K562 (cell line): ENCODE measurements at regions not wholly inside any gene's neighbourhood (a gene's known extent, or its start where the extent isn't known, plus 50 kb on each side); places are given as distances from the start of the nearest gene placed in this dataset.

ENCODE experiments used
- ATAC-seq: fragments of 200-7000 bp; cut with Tn5 transposase; 3 replicates; pipeline ENCODE4 v1.9.1; 2020; ENCODE audit warnings: moderate library complexity
- BruUV-seq: library from RNA; stranded (reverse); fragments of 400-500 nt; replicated peaks from 2 replicates; lab custom pipeline; 2021; lab: Mats Ljungman, UMichigan
- CTCF ChIA-PET: fragments of 300-600 bp; formaldehyde crosslinking; extraction: SDS; loops from one replicate; lab custom pipeline; 2021; ENCODE audit warnings: low intra/inter-chr PET ratio; lab: Yijun Ruan, JAX
- POLR2A ChIA-PET: fragments of 300-600, 350-650 bp; sonication (Branson Sonifier 250); formaldehyde crosslinking; extraction: SDS; loops from one replicate; lab custom pipeline; 2021; ENCODE audit warnings: antibody characterized with exemption, inconsistent platforms; lab: Yijun Ruan, JAX
- DNase-seq, 4 experiments: peaks; one replicate each; pipeline versions ENCODE4 v3.0.0 to v3.0.0-alpha.2; 2011 to 2018; ENCODE audit warnings: low spot score in 3 of 4, mixed read lengths in 3 of 4; ENCODE audit errors: extremely low read depth in 1 of 4
- FAIRE-seq: peaks from 2 replicates; lab custom pipeline; 2011; peaks lifted over from hg19 to GRCh38; lab: Jason Lieb, UNC
- H2AFZ ChIP-seq: 2 replicates; pipeline ENCODE4 v1.6.0; 2011; ENCODE audit warnings: low read depth, low read length, control low read depth, inconsistent platforms
- H3K27ac ChIP-seq: fragments of 200-600 bp; 3 replicates; pipeline ENCODE4 v1.8.0; 2011; ENCODE audit warnings: low read depth, mild to moderate bottlenecking, control low read depth, inconsistent platforms, low read length, moderate library complexity, mixed read lengths; ENCODE audit errors: extremely low read depth
- H3K27me3 ChIP-seq, 2 experiments: fragments of 300-600 bp in 1 of 2; 2 replicates in 1 of 2; 3 replicates in 1 of 2; pipeline versions ENCODE4 v1.6.0 to v1.8.0; 2011; ENCODE audit warnings: inconsistent platforms in 2 of 2, low read length in 2 of 2, mild to moderate bottlenecking in 1 of 2, mixed read lengths in 1 of 2, moderate library complexity in 1 of 2; ENCODE audit not compliant: control insufficient read depth in 2 of 2, insufficient read depth in 2 of 2
- H3K36me3 ChIP-seq: fragments of 300-600 bp; 3 replicates; pipeline ENCODE4 v1.8.0; 2011; ENCODE audit warnings: mild to moderate bottlenecking, low read length, inconsistent platforms; ENCODE audit not compliant: control insufficient read depth, insufficient read depth
- H3K4me1 ChIP-seq, 2 experiments: fragments of 200-600 bp in 1 of 2; replicated peaks in 1 of 2; 2 replicates in 1 of 2; 3 replicates in 1 of 2; pipeline versions ENCODE4 v1.5.1 to v1.8.0; 2011; ENCODE audit warnings: inconsistent platforms in 2 of 2, low read length in 2 of 2, mild to moderate bottlenecking in 1 of 2, mixed read lengths in 1 of 2, moderate library complexity in 1 of 2; ENCODE audit not compliant: control insufficient read depth in 2 of 2, insufficient read depth in 2 of 2
- H3K4me2 ChIP-seq: 2 replicates; pipeline ENCODE4 v1.6.1; 2011; ENCODE audit warnings: low read length, control low read depth, inconsistent platforms, mixed read lengths; ENCODE audit not compliant: insufficient read depth
- H3K4me3 ChIP-seq: fragments of 200-600 bp; sonication (generic), shearing (Covaris generic); 2 replicates; pipeline ENCODE4 v1.5.1; 2016; ENCODE audit warnings: control low read depth, inconsistent platforms
- H3K79me2 ChIP-seq: fragments of 200-600 bp; 3 replicates; pipeline ENCODE4 v1.8.0; 2011; ENCODE audit warnings: low read length, inconsistent platforms; ENCODE audit not compliant: control insufficient read depth, insufficient read depth
- H3K9ac ChIP-seq, 2 experiments: 2 replicates each; pipeline versions ENCODE4 v1.6.0 to v1.6.1; 2011; ENCODE audit warnings: low read depth in 2 of 2, low read length in 2 of 2, control low read depth in 1 of 2, inconsistent platforms in 1 of 2, mild to moderate bottlenecking in 1 of 2, mixed read lengths in 1 of 2; ENCODE audit not compliant: insufficient read depth in 1 of 2
- H3K9me1 ChIP-seq: one replicate; pipeline ENCODE4 v1.6.0; 2011; ENCODE audit warnings: inconsistent platforms, mild to moderate bottlenecking, low read length, moderate library complexity; ENCODE audit not compliant: control insufficient read depth, insufficient read depth
- H3K9me3 ChIP-seq: replicated peaks from 2 replicates; pipeline ENCODE4 v1.5.1; 2011; ENCODE audit warnings: low read depth, low read length, inconsistent platforms; ENCODE audit not compliant: control insufficient read depth, insufficient read depth
- H4K20me1 ChIP-seq: replicated peaks from 2 replicates; pipeline ENCODE4 v1.6.1; 2011; ENCODE audit warnings: low read length, inconsistent platforms, mixed read lengths; ENCODE audit not compliant: control insufficient read depth, insufficient read depth
- GATAD2B ChIP-seq: fragments of 450-650 bp; IDR thresholded peaks from 2 replicates; pipeline ENCODE4 v1.6.1; 2017; ENCODE audit warnings: mild to moderate bottlenecking, borderline replicate concordance
- LEF1 ChIP-seq: fragments of 450-650 bp; IDR thresholded peaks from 2 replicates; pipeline ENCODE4 v1.6.1; 2016; ENCODE audit warnings: mild to moderate bottlenecking
- NR1H2 ChIP-seq: sonication (generic); formaldehyde crosslinking; IDR thresholded peaks from 2 replicates; pipeline ENCODE4 v1.4.0; 2020; ENCODE audit warnings: mild to moderate bottlenecking, missing genetic modification reagents
- PHF21A ChIP-seq: fragments of 450-650 bp; IDR thresholded peaks from 2 replicates; pipeline ENCODE4 v1.6.1; 2017; ENCODE audit warnings: low read depth, borderline replicate concordance
- SREBF1 ChIP-seq: fragments of 150-350 bp; IDR thresholded peaks from 2 replicates; pipeline ENCODE4 v1.6.1; 2014; ENCODE audit warnings: antibody characterized with exemption, low read depth, low read length, borderline replicate concordance
- TAL1 ChIP-seq: fragments of 450-650 bp; IDR thresholded peaks from 2 replicates; pipeline ENCODE4 v1.6.1; 2016; ENCODE audit warnings: mild to moderate bottlenecking
- TBP ChIP-seq: optimal IDR thresholded peaks from 2 replicates; pipeline ENCODE3; 2011; ENCODE audit warnings: low read depth, low read length, improper control_type of control experiment
- ZKSCAN1 ChIP-seq: fragments of 150-350 bp; IDR thresholded peaks from 2 replicates; pipeline ENCODE4 v1.6.1; 2016; ENCODE audit warnings: low read depth, low read length
- WGBS: fragments of 100-300 bp; shearing (Covaris generic); methylation state at CpG from one replicate; pipeline ENCODE4 v1.1.6; 2016; ENCODE audit warnings: low coverage, mixed read lengths; ENCODE audit not compliant: insufficient coverage; ENCODE audit errors: missing lambda C conversion rate; 5-methylcytosine and 5-hydroxymethylcytosine counted together
- in situ Hi-C: fragments of 300-500 bp; cut with MboI; formaldehyde crosslinking; loops from 4 replicates; pipeline ENCODE4 v1.15.0; 2018; ENCODE audit warnings: inconsistent platforms, mixed read lengths
- intact Hi-C: fragments of 100-400 bp; cut with micrococcal nuclease; formaldehyde crosslinking; loops from 2 replicates; pipeline ENCODE4 v1.14.2; 2022
- TF ChIP-seq, protein P1 (sequence below): IDR thresholded peaks from 3 replicates; pipeline ENCODE4 v1.6.1; 2011; ENCODE audit warnings: borderline replicate concordance, mild to moderate bottlenecking; ENCODE audit not compliant: insufficient read length, insufficient read depth
- TF ChIP-seq, protein P2 (sequence below), 3 experiments: IDR thresholded peaks in 2 of 3; conservative IDR thresholded peaks in 1 of 3; 2 replicates each; pipeline ENCODE4 v1.5.1; 2011 to 2012; ENCODE audit warnings: low read length in 3 of 3, mild to moderate bottlenecking in 3 of 3, control low read depth in 2 of 3, improper control_type of control experiment in 1 of 3, inconsistent platforms in 1 of 3, low read depth in 1 of 3, mixed read lengths in 1 of 3, moderate library complexity in 1 of 3; ENCODE audit not compliant: insufficient read depth in 2 of 3

DNA sequence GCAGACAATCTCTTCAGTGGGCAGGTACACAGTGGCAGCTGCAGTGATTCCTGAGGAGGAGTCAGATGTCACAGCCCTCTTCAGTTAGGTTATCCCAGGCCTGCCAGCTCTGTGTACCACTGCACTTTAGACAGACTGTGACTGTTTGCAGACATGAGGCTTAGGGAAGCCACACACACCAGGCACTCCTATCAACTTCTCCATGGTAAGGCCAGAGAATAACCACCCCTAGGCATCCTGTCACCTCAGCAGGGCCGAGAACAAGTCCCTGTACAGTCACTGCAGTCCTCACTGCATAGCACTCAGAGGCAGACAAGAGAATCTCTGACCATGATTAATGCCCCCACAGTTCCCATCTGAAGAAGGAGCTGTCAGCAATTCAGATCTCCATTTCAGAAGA lies 296.5 kb downstream of the GALC start:
- Histone ChIP-seq H3K9ac (no peak overlapping the region), H3K4me3 (no peak overlapping the region), H3K4me2 (no peak overlapping the region), H3K27ac (no peak overlapping the region), H3K36me3 (no peaks in the 10 kb centered on the region), H2AFZ (no peak overlapping the region), H4K20me1 (no peaks in the 10 kb centered on the region), H3K9me3 (no peaks in the 10 kb centered on the region), H3K4me1 (no peaks in the 10 kb centered on the region)
- 0% methylated on average over 1 of the region's 1 CpG for WGBS
- POLR2A ChIA-PET = no interaction called here
- no peak for FAIRE-seq
- TF ChIP-seq GATAD2B (no peak), TAL1 (no peak), SREBF1 (no peak), TBP (no peak), ZKSCAN1 (no peak), LEF1 (no peak), PHF21A (no peak), NR1H2 (CRISPR knock-in tag) (no peak)
- TF ChIP-seq, protein P1, sequence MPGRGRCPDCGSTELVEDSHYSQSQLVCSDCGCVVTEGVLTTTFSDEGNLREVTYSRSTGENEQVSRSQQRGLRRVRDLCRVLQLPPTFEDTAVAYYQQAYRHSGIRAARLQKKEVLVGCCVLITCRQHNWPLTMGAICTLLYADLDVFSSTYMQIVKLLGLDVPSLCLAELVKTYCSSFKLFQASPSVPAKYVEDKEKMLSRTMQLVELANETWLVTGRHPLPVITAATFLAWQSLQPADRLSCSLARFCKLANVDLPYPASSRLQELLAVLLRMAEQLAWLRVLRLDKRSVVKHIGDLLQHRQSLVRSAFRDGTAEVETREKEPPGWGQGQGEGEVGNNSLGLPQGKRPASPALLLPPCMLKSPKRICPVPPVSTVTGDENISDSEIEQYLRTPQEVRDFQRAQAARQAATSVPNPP = no peak
- TF ChIP-seq, protein P2, sequence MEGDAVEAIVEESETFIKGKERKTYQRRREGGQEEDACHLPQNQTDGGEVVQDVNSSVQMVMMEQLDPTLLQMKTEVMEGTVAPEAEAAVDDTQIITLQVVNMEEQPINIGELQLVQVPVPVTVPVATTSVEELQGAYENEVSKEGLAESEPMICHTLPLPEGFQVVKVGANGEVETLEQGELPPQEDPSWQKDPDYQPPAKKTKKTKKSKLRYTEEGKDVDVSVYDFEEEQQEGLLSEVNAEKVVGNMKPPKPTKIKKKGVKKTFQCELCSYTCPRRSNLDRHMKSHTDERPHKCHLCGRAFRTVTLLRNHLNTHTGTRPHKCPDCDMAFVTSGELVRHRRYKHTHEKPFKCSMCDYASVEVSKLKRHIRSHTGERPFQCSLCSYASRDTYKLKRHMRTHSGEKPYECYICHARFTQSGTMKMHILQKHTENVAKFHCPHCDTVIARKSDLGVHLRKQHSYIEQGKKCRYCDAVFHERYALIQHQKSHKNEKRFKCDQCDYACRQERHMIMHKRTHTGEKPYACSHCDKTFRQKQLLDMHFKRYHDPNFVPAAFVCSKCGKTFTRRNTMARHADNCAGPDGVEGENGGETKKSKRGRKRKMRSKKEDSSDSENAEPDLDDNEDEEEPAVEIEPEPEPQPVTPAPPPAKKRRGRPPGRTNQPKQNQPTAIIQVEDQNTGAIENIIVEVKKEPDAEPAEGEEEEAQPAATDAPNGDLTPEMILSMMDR (IDR thresholded peaks at IDR 0.05 in 2 of 3, conservative IDR thresholded peaks at IDR 0.05 in 1 of 3; ENCODE audit: insufficient read depth in 2 of 3, low read depth in 1 of 3, low read length in 3 of 3) = no peak
- TF ChIP-seq, all 486 proteins: peak for 0
- Histone ChIP-seq H3K9me1 (no peaks in the 10 kb centered on the region), H3K79me2 (no peaks in the 10 kb centered on the region), H3K27me3 (no peaks in the 10 kb centered on the region)
- intact Hi-C loops (no loop called here), in situ Hi-C loops (no loop called here)
- BruUV-seq = no TSS peak
- no peak for DNase-seq
- CTCF ChIA-PET = no interaction called here
- ATAC-seq = no peak
